ENCODE measurements at regions not wholly inside any gene's neighbourhood (a gene's known extent, or its start where the extent isn't known, plus 50 kb on each side); places are given as distances from the start of the nearest gene placed in this dataset.

GRCh38 chrX:97842468-97843199 lies 958.9 kb downstream of the RPA4 start:
- Mint-ChIP-seq H3K27ac (ENCODE audit: unreplicated experiment) (no peak overlapping the region), H3K9me3 (ENCODE audit: unreplicated experiment) (peaks cover 29% of the 10 kb centered on the region), H3K27me3 (ENCODE audit: unreplicated experiment) (no peaks in the 10 kb centered on the region), H3K36me3 (ENCODE audit: unreplicated experiment) (no peaks in the 10 kb centered on the region), H3K4me3 (ENCODE audit: unreplicated experiment) (no peak overlapping the region), H3K4me1 (ENCODE audit: unreplicated experiment) (no peaks in the 10 kb centered on the region)
- DNase-seq (ENCODE audit: extremely low spot score, unreplicated experiment) = no peak
- TF ChIP-seq CTCF (IDR thresholded peaks at IDR 0.05) = no peak

GRCh38 chrX:97843200-97843811 lies 959.6 kb downstream of the RPA4 start:
- Mint-ChIP-seq H3K27me3 (ENCODE audit: unreplicated experiment) (no peaks in the 10 kb centered on the region), H3K36me3 (ENCODE audit: unreplicated experiment) (no peaks in the 10 kb centered on the region), H3K27ac (ENCODE audit: unreplicated experiment) (no peak overlapping the region), H3K4me3 (ENCODE audit: unreplicated experiment) (no peak overlapping the region), H3K4me1 (ENCODE audit: unreplicated experiment) (no peaks in the 10 kb centered on the region), H3K9me3 (ENCODE audit: unreplicated experiment) (peaks cover 33% of the 10 kb centered on the region)
- TF ChIP-seq CTCF (IDR thresholded peaks at IDR 0.05) = no peak
- DNase-seq (ENCODE audit: extremely low spot score, unreplicated experiment) = peak; percentile 81

- Mint-ChIP-seq H3K27ac (ENCODE audit: unreplicated experiment) (no peak overlapping the region), H3K9me3 (ENCODE audit: unreplicated experiment) (peaks cover 40% of the 10 kb centered on the region), H3K36me3 (ENCODE audit: unreplicated experiment) (no peaks in the 10 kb centered on the region)
Measured at GRCh38 chrX:97844161-97844560, 960.5 kb downstream of the RPA4 start.

GRCh38 chrX:97844943-97845342 lies 961.2 kb downstream of the RPA4 start:
- peaks cover 48% of the 10 kb centered on the region for H3K9me3 Mint-ChIP-seq (ENCODE audit: unreplicated experiment)
- H3K4me1 Mint-ChIP-seq (ENCODE audit: unreplicated experiment) = no peaks in the 10 kb centered on the region
- no peak overlapping the region for H3K4me3 Mint-ChIP-seq (ENCODE audit: unreplicated experiment)
- no peak for DNase-seq (ENCODE audit: extremely low spot score, unreplicated experiment)
- no peak for TF ChIP-seq CTCF (IDR thresholded peaks at IDR 0.05)
- H3K27me3 Mint-ChIP-seq (ENCODE audit: unreplicated experiment) = no peaks in the 10 kb centered on the region
- no peak overlapping the region for H3K27ac Mint-ChIP-seq (ENCODE audit: unreplicated experiment)
- H3K36me3 Mint-ChIP-seq (ENCODE audit: unreplicated experiment) = no peaks in the 10 kb centered on the region

More at GRCh38 chrX:97844161-97844560, 960.5 kb downstream of the RPA4 start:
- no peak for TF ChIP-seq CTCF (IDR thresholded peaks at IDR 0.05)
- no peaks in the 10 kb centered on the region for H3K4me1 Mint-ChIP-seq (ENCODE audit: unreplicated experiment)
- H3K4me3 Mint-ChIP-seq (ENCODE audit: unreplicated experiment) = no peak overlapping the region
- H3K27me3 Mint-ChIP-seq (ENCODE audit: unreplicated experiment) = no peaks in the 10 kb centered on the region
- no peak for DNase-seq (ENCODE audit: extremely low spot score, unreplicated experiment)

GRCh38 chrX:97845451-97845850 lies 961.7 kb downstream of the RPA4 start:
- Mint-ChIP-seq H3K9me3 (ENCODE audit: unreplicated experiment) (peaks cover 48% of the 10 kb centered on the region), H3K4me1 (ENCODE audit: unreplicated experiment) (no peaks in the 10 kb centered on the region), H3K36me3 (ENCODE audit: unreplicated experiment) (no peaks in the 10 kb centered on the region), H3K4me3 (ENCODE audit: unreplicated experiment) (no peak overlapping the region), H3K27me3 (ENCODE audit: unreplicated experiment) (no peaks in the 10 kb centered on the region), H3K27ac (ENCODE audit: unreplicated experiment) (no peak overlapping the region)
- no peak for DNase-seq (ENCODE audit: extremely low spot score, unreplicated experiment)
- no peak for TF ChIP-seq CTCF (IDR thresholded peaks at IDR 0.05)

Data from osteocyte (in vitro differentiated cells).